Spinal cord (tissue), 9 donors: ENCODE measurements at regions not wholly inside any gene's neighbourhood (a gene's known extent, or its start where the extent isn't known, plus 50 kb on each side); places are given as distances from the start of the nearest gene placed in this dataset.

ENCODE experiments used
- DNase-seq, 6 donors: peaks; one replicate each; pipeline versions ENCODE4 v3.0.0 to v3.0.0-alpha.2; 2013 to 2015; ENCODE audit warnings: low spot score in 6 of 6, low read depth in 4 of 6
- H3K27ac ChIP-seq: one replicate; pipeline ENCODE4 v1.5.1; 2013; ENCODE audit warnings: low read depth, low read length, control low read depth
- H3K27me3 ChIP-seq: one replicate; pipeline ENCODE4 v1.6.1; 2013; ENCODE audit warnings: low read length; ENCODE audit not compliant: control insufficient read depth, insufficient read depth
- H3K36me3 ChIP-seq: one replicate; pipeline ENCODE4 v1.6.1; 2013; ENCODE audit warnings: low read length; ENCODE audit not compliant: control insufficient read depth, insufficient read depth
- H3K4me1 ChIP-seq: one replicate; pipeline ENCODE4 v1.6.1; 2013; ENCODE audit warnings: low read length; ENCODE audit not compliant: control insufficient read depth, insufficient read depth
- H3K4me3 ChIP-seq: one replicate; pipeline ENCODE4 v1.5.1; 2013; ENCODE audit warnings: low read depth, low read length, control low read depth
- H3K9me3 ChIP-seq: one replicate; pipeline ENCODE4 v1.6.1; 2013; ENCODE audit warnings: low read length; ENCODE audit not compliant: control insufficient read depth, insufficient read depth
- WGBS: methylation state at CpG from one replicate; pipeline ENCODE4 v1.1.5; 2013; ENCODE audit warnings: missing lambda C conversion rate; ENCODE audit not compliant: insufficient coverage; 5-methylcytosine and 5-hydroxymethylcytosine counted together
- donor health status: healthy.

- Histone ChIP-seq H3K9me3 (no peaks in the 10 kb centered on the region), H3K4me1 (no peaks in the 10 kb centered on the region), H3K27ac (no peak overlapping the region), H3K36me3 (no peaks in the 10 kb centered on the region), H3K4me3 (no peak overlapping the region), H3K27me3 (no peaks in the 10 kb centered on the region)
- WGBS: no CpG with 5 or more reads among the region's 6 CpGs
- no peak for DNase-seq
Measured at GRCh38 chr3:1501406-1502115, 408.7 kb downstream of the CNTN6 start.

- DNase-seq: no peak
- Histone ChIP-seq H3K9me3 (no peaks in the 10 kb centered on the region), H3K36me3 (no peaks in the 10 kb centered on the region), H3K27ac (no peak overlapping the region), H3K27me3 (no peaks in the 10 kb centered on the region), H3K4me3 (no peak overlapping the region), H3K4me1 (no peaks in the 10 kb centered on the region)
- 100% methylated on average over 1 of the region's 1 CpG for WGBS
Measured at GRCh38 chr3:1506090-1506489, 413.3 kb downstream of the CNTN6 start.

GRCh38 chr3:1513662-1514061, 420.8 kb downstream of the CNTN6 start:
- Histone ChIP-seq H3K4me1 (no peaks in the 10 kb centered on the region), H3K27me3 (no peaks in the 10 kb centered on the region), H3K27ac (no peak overlapping the region), H3K36me3 (no peaks in the 10 kb centered on the region), H3K4me3 (no peak overlapping the region), H3K9me3 (no peaks in the 10 kb centered on the region)
- WGBS: 9% methylated on average over 1 of the region's 3 CpGs
- no peak for DNase-seq

- no peaks in the 10 kb centered on the region for H3K9me3 ChIP-seq
- H3K27ac ChIP-seq: no peak overlapping the region
- no peak overlapping the region for H3K4me3 ChIP-seq
- H3K36me3 ChIP-seq: no peaks in the 10 kb centered on the region
- H3K4me1 ChIP-seq: no peaks in the 10 kb centered on the region
- H3K27me3 ChIP-seq: no peaks in the 10 kb centered on the region
- WGBS: 20% methylated on average over 4 of the region's 4 CpGs
- peak in 4 of 6 donors; percentile 31 to 80 (median 51) for DNase-seq
Measured at GRCh38 chr3:1515882-1516281, 423.1 kb downstream of the CNTN6 start.

- no peak overlapping the region for H3K4me3 ChIP-seq
- H3K27ac ChIP-seq: no peak overlapping the region
- H3K9me3 ChIP-seq: no peaks in the 10 kb centered on the region
- DNase-seq: peak in 1 of 6 donors; percentile 69
- WGBS: 71% methylated on average over 1 of the region's 4 CpGs
- H3K27me3 ChIP-seq: no peaks in the 10 kb centered on the region
- no peaks in the 10 kb centered on the region for H3K36me3 ChIP-seq
- H3K4me1 ChIP-seq: no peaks in the 10 kb centered on the region
Measured at GRCh38 chr3:1527786-1528185, 435.0 kb downstream of the CNTN6 start.

GRCh38 chr3:1528621-1529020, 435.8 kb downstream of the CNTN6 start:
- H3K9me3 ChIP-seq: no peaks in the 10 kb centered on the region
- H3K27ac ChIP-seq: no peak overlapping the region
- no peak overlapping the region for H3K4me3 ChIP-seq
- H3K36me3 ChIP-seq: no peaks in the 10 kb centered on the region
- no peaks in the 10 kb centered on the region for H3K4me1 ChIP-seq
- WGBS: no CpG with 5 or more reads among the region's 4 CpGs
- DNase-seq: no peak
- H3K27me3 ChIP-seq: no peaks in the 10 kb centered on the region

- Histone ChIP-seq H3K27ac (no peak overlapping the region), H3K36me3 (no peaks in the 10 kb centered on the region), H3K9me3 (no peaks in the 10 kb centered on the region), H3K27me3 (no peaks in the 10 kb centered on the region), H3K4me3 (no peak overlapping the region), H3K4me1 (no peaks in the 10 kb centered on the region)
- WGBS: 100% methylated on average over 1 of the region's 4 CpGs
- DNase-seq: no peak
Measured at GRCh38 chr3:1529676-1530075, 436.9 kb downstream of the CNTN6 start.

GRCh38 chr3:1531981-1532380, 439.2 kb downstream of the CNTN6 start:
- no peaks in the 10 kb centered on the region for H3K27me3 ChIP-seq
- H3K36me3 ChIP-seq: no peaks in the 10 kb centered on the region
- no peak overlapping the region for H3K27ac ChIP-seq
- no peaks in the 10 kb centered on the region for H3K4me1 ChIP-seq
- no peak overlapping the region for H3K4me3 ChIP-seq
- peak in 2 of 6 donors; percentile 7 to 86 for DNase-seq
- no peaks in the 10 kb centered on the region for H3K9me3 ChIP-seq

- WGBS: no CpG with 5 or more reads among the region's 4 CpGs
- Histone ChIP-seq H3K27ac (no peak overlapping the region), H3K9me3 (no peaks in the 10 kb centered on the region), H3K27me3 (no peaks in the 10 kb centered on the region), H3K36me3 (no peaks in the 10 kb centered on the region), H3K4me3 (no peak overlapping the region), H3K4me1 (no peaks in the 10 kb centered on the region)
- DNase-seq: no peak
Measured at GRCh38 chr3:1532935-1533606, 440.2 kb downstream of the CNTN6 start.

- WGBS: 100% methylated on average over 1 of the region's 2 CpGs
- DNase-seq: no peak
- no peak overlapping the region for H3K4me3 ChIP-seq
- no peaks in the 10 kb centered on the region for H3K27me3 ChIP-seq
- H3K9me3 ChIP-seq: no peaks in the 10 kb centered on the region
- H3K4me1 ChIP-seq: no peaks in the 10 kb centered on the region
- H3K36me3 ChIP-seq: no peaks in the 10 kb centered on the region
- no peak overlapping the region for H3K27ac ChIP-seq
Measured at GRCh38 chr3:1533763-1534162, 440.9 kb downstream of the CNTN6 start.
